ENCODE measurements at regions not wholly inside any gene's neighbourhood (a gene's known extent, or its start where the extent isn't known, plus 50 kb on each side); places are given as distances from the start of the nearest gene placed in this dataset.
A peak's percentile ranks its signal among the peaks of the same experiment; 100 is the strongest.
"Not testable (repeated sequence)": the region's sequence is repeated elsewhere in the genome, so short reads cannot be mapped to it uniquely, and the experiment has no call there.

DNA sequence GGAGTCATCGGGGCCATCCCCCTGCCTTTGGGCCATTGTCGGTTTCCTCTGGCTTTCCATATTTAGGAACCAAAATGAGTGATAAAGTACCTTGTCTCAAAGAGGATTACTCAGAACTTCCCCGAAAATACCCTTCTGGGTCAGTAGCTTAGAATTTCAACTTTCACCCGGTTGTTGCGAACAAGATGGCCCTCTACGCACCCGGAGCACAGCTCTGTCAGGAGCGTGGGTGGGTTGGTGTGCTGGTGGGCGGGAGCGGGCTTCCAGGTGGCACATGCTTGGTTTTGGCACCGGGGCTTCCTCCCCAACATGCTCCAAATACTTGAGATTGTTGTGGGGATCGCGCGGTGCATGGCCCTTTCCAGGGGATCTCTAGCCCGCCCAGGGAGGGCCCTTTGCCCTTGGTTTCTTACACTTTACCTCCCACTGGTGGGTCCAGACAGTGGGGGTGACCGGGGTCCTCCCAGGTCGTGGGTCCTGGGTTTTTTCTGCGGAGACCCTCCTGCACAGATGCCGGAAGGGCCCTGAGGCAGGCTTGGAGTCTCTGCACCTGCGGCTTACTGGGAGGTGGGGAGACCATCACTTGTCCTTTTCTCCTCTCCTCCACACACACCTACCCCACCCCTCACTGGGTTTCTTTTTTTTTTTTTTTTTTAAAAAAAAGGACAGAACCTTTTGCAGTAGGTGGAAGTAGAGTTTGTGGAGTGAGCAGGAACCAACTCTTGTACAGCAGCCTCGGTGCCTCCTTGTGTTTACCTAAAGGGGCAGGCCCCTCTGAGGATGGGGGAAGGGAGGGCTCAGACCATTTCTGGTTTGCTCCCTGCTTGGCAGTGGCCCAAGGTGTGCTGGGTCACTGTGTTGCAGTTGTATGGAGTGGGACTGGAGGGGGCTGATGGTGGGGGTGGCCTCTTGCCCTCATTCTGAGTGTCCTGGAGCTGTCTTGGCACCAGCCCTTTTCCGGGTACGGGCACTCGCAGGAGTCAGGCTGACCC, 142.1 kb downstream of the SEC14L1 start:
- Histone ChIP-seq H3K9ac (ENCODE audit: low read length in 2 of 2) (no peak overlapping the region), H3K4me1 (ENCODE audit: control insufficient read depth, insufficient read depth, low read length) (peaks cover 31% of the 10 kb centered on the region), H3K27me3 (ENCODE audit: control insufficient read depth in 1 of 2, insufficient read depth in 2 of 2, low read length in 2 of 2) (peaks cover 0 to 8% of the 10 kb centered on the region in 2 donors), H3K9me3 (ENCODE audit: control insufficient read depth in 2 of 2, low read length in 2 of 2) (no peaks in the 10 kb centered on the region), H3K36me3 (ENCODE audit: control insufficient read depth in 2 of 2, insufficient read depth in 2 of 2, low read length in 2 of 2) (no peaks in the 10 kb centered on the region), H3K27ac (ENCODE audit: low read length) (no peak overlapping the region), H3K4me3 (ENCODE audit: low read length in 2 of 2) (no peak overlapping the region)

DNA sequence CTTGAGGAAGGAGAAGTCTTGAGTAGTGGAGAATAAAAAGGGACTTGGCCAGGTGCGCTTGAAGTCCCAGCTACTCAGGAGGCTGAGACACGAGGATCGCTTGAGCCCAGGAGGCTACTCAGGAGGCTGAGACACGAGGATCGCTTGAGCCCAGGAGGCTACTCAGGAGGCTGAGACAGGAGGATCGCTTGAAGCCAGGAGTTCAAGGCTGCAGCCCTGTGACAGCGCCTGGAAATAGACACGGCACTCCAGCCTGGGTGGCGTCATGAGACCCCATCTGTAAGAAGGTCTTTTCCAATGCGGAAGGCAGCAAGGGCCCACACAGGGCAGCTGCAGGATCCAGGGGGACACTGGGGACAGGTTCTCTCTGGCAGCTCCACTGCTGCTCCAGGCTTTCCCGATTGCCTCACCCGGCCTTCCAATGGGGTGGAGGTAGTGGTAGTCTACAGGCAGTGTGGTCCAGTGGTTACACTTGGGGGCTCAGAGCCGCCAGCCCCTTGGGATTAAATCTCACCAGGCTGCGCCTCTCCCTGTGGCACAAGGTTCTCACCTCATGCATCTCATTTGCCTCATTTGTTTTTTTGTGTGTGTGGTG, 143.4 kb downstream of the SEC14L1 start:
- Histone ChIP-seq H3K4me1 (ENCODE audit: control insufficient read depth, insufficient read depth, low read length) (peaks cover 37% of the 10 kb centered on the region), H3K9ac (ENCODE audit: low read length in 2 of 2) (no peak overlapping the region), H3K4me3 (ENCODE audit: low read length in 2 of 2) (no peak overlapping the region), H3K27me3 (ENCODE audit: control insufficient read depth in 1 of 2, insufficient read depth in 2 of 2, low read length in 2 of 2) (peaks cover 0 to 8% of the 10 kb centered on the region in 2 donors), H3K27ac (ENCODE audit: low read length) (no peak overlapping the region), H3K36me3 (ENCODE audit: control insufficient read depth in 2 of 2, insufficient read depth in 2 of 2, low read length in 2 of 2) (no peaks in the 10 kb centered on the region), H3K9me3 (ENCODE audit: control insufficient read depth in 2 of 2, low read length in 2 of 2) (no peaks in the 10 kb centered on the region)

DNA sequence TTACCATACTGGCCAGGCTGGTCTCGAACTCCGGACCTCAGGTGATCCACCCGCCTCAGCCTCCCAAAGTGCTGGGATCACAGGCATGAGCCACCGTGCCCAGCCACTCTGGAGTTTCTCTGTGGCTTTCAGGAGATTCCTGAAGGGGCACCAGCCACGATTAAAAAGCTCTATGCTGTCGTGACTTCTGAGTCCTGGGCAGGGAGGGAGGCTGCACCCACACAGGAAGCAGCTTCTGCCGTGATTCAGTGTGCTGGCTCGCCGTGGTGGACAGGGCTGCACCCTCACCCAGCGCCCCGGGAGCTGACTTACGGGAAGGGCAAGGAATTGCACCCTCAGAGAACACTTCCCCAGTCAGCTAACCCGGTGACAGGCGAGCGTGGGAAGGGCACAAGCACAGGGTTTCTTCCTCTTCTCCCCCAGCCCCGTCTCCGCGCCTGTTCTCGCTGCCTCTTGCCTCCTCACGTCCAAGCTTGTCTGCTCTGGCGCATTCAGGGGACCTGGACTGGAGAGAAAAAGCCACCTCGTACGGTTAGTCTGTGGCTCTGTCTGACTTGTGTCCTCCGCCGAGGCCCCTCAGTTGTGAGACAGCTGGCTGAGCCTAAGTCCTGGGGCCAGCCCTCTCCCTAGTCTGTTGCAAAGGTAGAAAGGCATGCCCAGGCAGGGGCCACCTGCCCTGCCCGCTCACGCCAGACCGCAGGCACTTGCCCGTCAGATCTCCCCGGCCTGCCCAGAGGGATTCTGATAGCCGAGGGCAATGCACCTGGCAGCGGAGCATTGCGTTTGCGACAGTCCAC, 145.0 kb downstream of the SEC14L1 start:
- Histone ChIP-seq H3K9ac (ENCODE audit: low read length in 2 of 2) (no peak overlapping the region), H3K4me1 (ENCODE audit: control insufficient read depth, insufficient read depth, low read length) (peaks cover 34% of the 10 kb centered on the region), H3K9me3 (ENCODE audit: control insufficient read depth in 2 of 2, low read length in 2 of 2) (no peaks in the 10 kb centered on the region), H3K27me3 (ENCODE audit: control insufficient read depth in 1 of 2, insufficient read depth in 2 of 2, low read length in 2 of 2) (peaks cover 0 to 3% of the 10 kb centered on the region in 2 donors), H3K27ac (ENCODE audit: low read length) (no peak overlapping the region), H3K36me3 (ENCODE audit: control insufficient read depth in 2 of 2, insufficient read depth in 2 of 2, low read length in 2 of 2) (no peaks in the 10 kb centered on the region), H3K4me3 (ENCODE audit: low read length in 2 of 2) (no peak overlapping the region)

GRCh38 chr17:77286391-77286640, 145.5 kb downstream of the SEC14L1 start:
- Histone ChIP-seq H3K27me3 (ENCODE audit: control insufficient read depth in 1 of 2, insufficient read depth in 2 of 2, low read length in 2 of 2) (peaks cover 0 to 3% of the 10 kb centered on the region in 2 donors), H3K36me3 (ENCODE audit: control insufficient read depth in 2 of 2, insufficient read depth in 2 of 2, low read length in 2 of 2) (no peaks in the 10 kb centered on the region), H3K4me1 (ENCODE audit: control insufficient read depth, insufficient read depth, low read length) (peaks cover 33% of the 10 kb centered on the region), H3K9me3 (ENCODE audit: control insufficient read depth in 2 of 2, low read length in 2 of 2) (no peaks in the 10 kb centered on the region), H3K9ac (ENCODE audit: low read length in 2 of 2) (no peak overlapping the region), H3K27ac (ENCODE audit: low read length) (peak overlapping the region; percentile 62), H3K4me3 (ENCODE audit: low read length in 2 of 2) (no peak overlapping the region)

GRCh38 chr17:77286641-77287431, 146.1 kb downstream of the SEC14L1 start:
- H3K27ac ChIP-seq (ENCODE audit: low read length), result peak overlapping the region; percentile 62
- no peak overlapping the region for H3K9ac ChIP-seq (ENCODE audit: low read length in 2 of 2)

DNA sequence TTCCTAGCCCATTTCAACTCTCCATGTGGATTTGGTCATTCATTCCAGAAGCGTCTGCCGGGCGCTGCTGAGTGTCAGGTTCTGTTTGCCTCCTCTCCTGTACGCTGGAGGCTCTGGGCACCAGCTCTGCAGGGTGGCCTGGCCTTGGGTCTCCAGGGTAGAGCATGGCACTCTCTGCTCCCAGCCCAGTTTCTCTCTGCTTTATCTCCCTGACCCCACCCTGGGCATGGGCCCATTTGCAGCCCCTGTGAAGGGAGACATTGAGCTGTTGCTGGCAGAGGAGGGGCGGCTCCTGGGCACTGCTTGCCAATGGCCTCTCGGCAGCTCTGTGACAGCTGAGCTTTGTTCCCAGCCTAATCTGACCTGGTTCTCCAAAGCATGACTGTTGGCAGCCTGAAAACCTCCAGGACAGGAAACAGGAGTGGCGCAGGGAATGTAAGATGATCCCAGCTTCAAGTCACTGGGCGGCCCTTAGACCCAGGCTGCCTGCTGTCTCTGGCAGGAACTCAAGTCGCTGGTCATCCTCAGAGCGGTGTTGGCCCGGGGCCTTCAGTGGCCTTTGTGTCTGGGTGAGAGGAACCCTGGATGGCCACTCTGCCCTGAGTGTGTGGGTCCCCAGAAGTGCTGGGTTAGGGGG, 146.8 kb downstream of the SEC14L1 start:
- H3K27ac ChIP-seq (ENCODE audit: low read length), result peak overlapping the region; percentile 62
- peaks cover 27% of the 10 kb centered on the region for H3K4me1 ChIP-seq (ENCODE audit: control insufficient read depth, insufficient read depth, low read length)
- no peaks in the 10 kb centered on the region for H3K9me3 ChIP-seq (ENCODE audit: control insufficient read depth in 2 of 2, low read length in 2 of 2)
- no peaks in the 10 kb centered on the region for H3K27me3 ChIP-seq (ENCODE audit: control insufficient read depth in 1 of 2, insufficient read depth in 2 of 2, low read length in 2 of 2)
- H3K4me3 ChIP-seq (ENCODE audit: low read length in 2 of 2), result no peak overlapping the region
- H3K9ac ChIP-seq (ENCODE audit: low read length in 2 of 2), result peak overlapping the region in 1 of 2 donors; percentile 5
- H3K36me3 ChIP-seq (ENCODE audit: control insufficient read depth in 2 of 2, insufficient read depth in 2 of 2, low read length in 2 of 2), result no peaks in the 10 kb centered on the region

More at GRCh38 chr17:77286641-77287431, 146.1 kb downstream of the SEC14L1 start:
- no peak overlapping the region for H3K4me3 ChIP-seq (ENCODE audit: low read length in 2 of 2)
- peaks cover 28% of the 10 kb centered on the region for H3K4me1 ChIP-seq (ENCODE audit: control insufficient read depth, insufficient read depth, low read length)
- no peaks in the 10 kb centered on the region for H3K27me3 ChIP-seq (ENCODE audit: control insufficient read depth in 1 of 2, insufficient read depth in 2 of 2, low read length in 2 of 2)
- no peaks in the 10 kb centered on the region for H3K36me3 ChIP-seq (ENCODE audit: control insufficient read depth in 2 of 2, insufficient read depth in 2 of 2, low read length in 2 of 2)
- H3K9me3 ChIP-seq (ENCODE audit: control insufficient read depth in 2 of 2, low read length in 2 of 2), result no peaks in the 10 kb centered on the region

GRCh38 chr17:77288115-77288619, 147.4 kb downstream of the SEC14L1 start:
- peak overlapping the region; percentile 62 for H3K27ac ChIP-seq (ENCODE audit: low read length)
- H3K9me3 ChIP-seq (ENCODE audit: control insufficient read depth in 2 of 2, low read length in 2 of 2), result no peaks in the 10 kb centered on the region
- no peak overlapping the region for H3K9ac ChIP-seq (ENCODE audit: low read length in 2 of 2)
- no peak overlapping the region for H3K4me3 ChIP-seq (ENCODE audit: low read length in 2 of 2)
- H3K36me3 ChIP-seq (ENCODE audit: control insufficient read depth in 2 of 2, insufficient read depth in 2 of 2, low read length in 2 of 2), result no peaks in the 10 kb centered on the region
- H3K27me3 ChIP-seq (ENCODE audit: control insufficient read depth in 1 of 2, insufficient read depth in 2 of 2, low read length in 2 of 2), result no peaks in the 10 kb centered on the region
- H3K4me1 ChIP-seq (ENCODE audit: control insufficient read depth, insufficient read depth, low read length), result peaks cover 23% of the 10 kb centered on the region

DNA sequence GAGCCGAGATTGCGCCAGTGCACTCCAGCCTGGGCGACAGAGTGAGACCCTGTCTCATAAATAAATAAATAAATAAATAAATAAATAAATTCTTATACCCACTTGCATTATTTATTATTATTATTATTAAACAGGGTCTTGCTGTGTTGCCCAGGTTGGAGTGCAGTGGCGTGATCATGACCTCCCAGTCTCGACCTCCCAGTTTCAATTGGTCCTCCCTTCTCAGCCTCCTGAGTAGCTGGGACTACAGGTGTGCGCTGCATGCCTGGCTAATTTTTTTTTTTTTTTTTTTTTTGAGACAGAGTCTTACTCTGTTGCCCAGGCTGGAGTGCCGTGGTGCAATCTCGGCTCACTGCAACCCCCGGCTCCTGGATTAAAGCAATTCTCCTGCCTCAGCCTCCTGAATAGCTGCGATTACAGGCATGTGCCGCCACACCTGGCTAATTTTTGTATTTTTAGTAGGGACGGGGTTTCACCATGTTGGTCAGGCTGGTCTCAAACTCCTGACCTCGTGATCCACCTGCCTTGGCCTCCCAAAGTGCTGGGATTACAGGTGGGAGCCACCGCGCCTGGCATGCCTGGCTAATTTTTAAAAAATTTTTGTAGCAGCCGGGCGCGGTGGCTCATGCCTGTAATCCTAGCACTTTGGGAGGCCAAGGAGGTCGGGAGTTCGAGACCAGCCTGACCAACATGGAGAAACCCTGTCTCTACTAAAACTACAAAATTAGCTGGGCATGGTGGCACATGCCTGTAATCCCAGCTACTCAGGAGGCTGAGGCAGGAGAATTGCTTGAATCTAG, 150.2 kb downstream of the SEC14L1 start:
- H3K36me3 ChIP-seq (ENCODE audit: control insufficient read depth in 2 of 2, insufficient read depth in 2 of 2, low read length in 2 of 2); H3K9me3 ChIP-seq (ENCODE audit: control insufficient read depth in 2 of 2, low read length in 2 of 2); H3K9ac ChIP-seq (ENCODE audit: low read length in 2 of 2); H3K27ac ChIP-seq (ENCODE audit: low read length); H3K27me3 ChIP-seq (ENCODE audit: control insufficient read depth in 1 of 2, insufficient read depth in 2 of 2, low read length in 2 of 2); H3K4me3 ChIP-seq (ENCODE audit: low read length in 2 of 2): not testable (repeated sequence)
- peaks cover 18% of the 10 kb centered on the region for H3K4me1 ChIP-seq (ENCODE audit: control insufficient read depth, insufficient read depth, low read length)

DNA sequence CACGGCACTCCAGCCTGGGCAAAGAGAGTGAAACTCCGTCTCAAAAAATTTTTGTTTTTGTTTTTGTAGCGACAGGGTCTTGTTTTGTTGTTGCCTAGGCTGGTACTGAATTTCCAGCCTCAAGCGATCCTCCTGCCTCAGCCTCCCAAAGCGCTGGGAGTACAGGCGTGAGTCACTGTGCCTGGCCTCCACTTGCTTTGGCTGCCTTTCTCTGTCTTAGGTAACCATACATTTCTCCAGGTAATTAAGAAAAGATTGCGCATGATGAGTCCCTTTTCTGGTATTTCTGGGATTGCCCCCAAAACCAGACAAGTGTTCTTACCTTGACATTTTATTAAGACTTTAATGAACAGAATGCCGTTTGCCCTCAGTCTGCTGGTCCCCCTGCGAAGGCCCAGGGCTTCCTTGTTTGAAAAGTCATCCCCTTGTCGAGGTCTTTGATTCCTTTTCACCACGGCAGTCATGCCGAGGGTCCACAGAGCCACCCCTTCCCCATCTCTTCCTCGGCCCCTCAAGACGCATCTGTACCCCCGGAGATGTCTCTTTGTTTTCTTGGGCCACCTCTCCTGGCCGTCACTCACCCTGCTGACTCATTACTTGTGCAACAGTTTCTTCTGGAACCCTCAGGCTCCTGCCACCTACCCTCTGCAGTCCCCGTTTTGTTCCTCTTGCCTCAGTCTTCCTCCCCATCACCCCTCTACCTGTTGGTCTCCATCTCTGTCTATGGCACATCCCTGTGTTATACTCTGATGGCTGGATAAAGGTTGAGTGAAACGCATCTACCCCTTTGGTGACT, 151.0 kb downstream of the SEC14L1 start:
- Histone ChIP-seq H3K4me1 (ENCODE audit: control insufficient read depth, insufficient read depth, low read length) (peaks cover 16% of the 10 kb centered on the region), H3K4me3 (ENCODE audit: low read length in 2 of 2) (no peak overlapping the region), H3K36me3 (ENCODE audit: control insufficient read depth in 2 of 2, insufficient read depth in 2 of 2, low read length in 2 of 2) (no peaks in the 10 kb centered on the region), H3K9me3 (ENCODE audit: control insufficient read depth in 2 of 2, low read length in 2 of 2) (no peaks in the 10 kb centered on the region), H3K27me3 (ENCODE audit: control insufficient read depth in 1 of 2, insufficient read depth in 2 of 2, low read length in 2 of 2) (no peaks in the 10 kb centered on the region), H3K27ac (ENCODE audit: low read length) (no peak overlapping the region), H3K9ac (ENCODE audit: low read length in 2 of 2) (no peak overlapping the region)
